Neural crest cell (in vitro differentiated cells): ENCODE measurements at regions not wholly inside any gene's neighbourhood (a gene's known extent, or its start where the extent isn't known, plus 50 kb on each side); places are given as distances from the start of the nearest gene placed in this dataset.
"Not testable (repeated sequence)": the region's sequence is repeated elsewhere in the genome, so short reads cannot be mapped to it uniquely, and the experiment has no call there.

ENCODE experiments used
- DNase-seq: peaks from one replicate; pipeline ENCODE4 v3.0.0; 2021; ENCODE audit warnings: low read depth, mixed read lengths, low spot score
- H3K27ac Mint-ChIP-seq: one replicate; pipeline ENCODE4 v1.8.0; 2021; ENCODE audit warnings: mild to moderate bottlenecking, mixed read lengths; ENCODE audit not compliant: unreplicated experiment
- H3K27me3 Mint-ChIP-seq: 2 replicates; pipeline ENCODE4 v1.8.0; 2021; ENCODE audit warnings: low read depth, mild to moderate bottlenecking, mixed read lengths
- H3K36me3 Mint-ChIP-seq: 2 replicates; pipeline ENCODE4 v1.8.0; 2021; ENCODE audit warnings: low read depth, mild to moderate bottlenecking, mixed read lengths
- H3K4me1 Mint-ChIP-seq: 2 replicates; pipeline ENCODE4 v1.8.0; 2021; ENCODE audit warnings: mixed read lengths
- H3K4me3 Mint-ChIP-seq: one replicate; pipeline ENCODE4 v1.8.0; 2021; ENCODE audit warnings: mild to moderate bottlenecking, mixed read lengths
- H3K9me3 Mint-ChIP-seq: 2 replicates; pipeline ENCODE4 v1.8.0; 2021; ENCODE audit warnings: mixed read lengths
- TF ChIP-seq, protein P1 (sequence below): fragments of 200-600 bp; sonication (generic); conservative IDR thresholded peaks from 2 replicates; pipeline ENCODE4 v1.5.0; 2021; ENCODE audit warnings: antibody characterized with exemption, mild to moderate bottlenecking

DNA sequence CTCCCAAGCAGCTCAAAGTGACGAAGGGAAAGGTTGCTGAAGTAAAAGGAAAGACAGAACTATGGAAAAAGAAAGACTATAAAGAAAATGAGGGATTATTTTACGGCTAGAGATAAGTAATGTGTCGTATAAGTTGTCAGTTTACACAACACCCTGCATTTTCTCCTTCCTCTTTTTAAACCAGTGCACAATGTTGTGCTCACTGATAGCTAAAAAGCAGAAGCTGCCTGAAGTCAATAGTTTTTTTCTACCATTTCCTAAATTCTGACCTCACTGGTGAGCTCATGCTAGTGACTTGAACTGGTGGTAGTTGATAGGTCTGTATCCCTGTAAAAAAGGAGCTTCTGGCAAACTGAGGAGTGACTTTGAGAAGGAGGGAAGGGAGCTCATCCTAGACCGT lies 368.6 kb upstream of the GBE1 start:
- Mint-ChIP-seq H3K27ac (no peak overlapping the region), H3K27me3 (no peaks in the 10 kb centered on the region), H3K4me1 (no peaks in the 10 kb centered on the region), H3K4me3 (no peak overlapping the region), H3K9me3 (peaks cover 4% of the 10 kb centered on the region), H3K36me3 (no peaks in the 10 kb centered on the region)
- TF ChIP-seq, protein P1, sequence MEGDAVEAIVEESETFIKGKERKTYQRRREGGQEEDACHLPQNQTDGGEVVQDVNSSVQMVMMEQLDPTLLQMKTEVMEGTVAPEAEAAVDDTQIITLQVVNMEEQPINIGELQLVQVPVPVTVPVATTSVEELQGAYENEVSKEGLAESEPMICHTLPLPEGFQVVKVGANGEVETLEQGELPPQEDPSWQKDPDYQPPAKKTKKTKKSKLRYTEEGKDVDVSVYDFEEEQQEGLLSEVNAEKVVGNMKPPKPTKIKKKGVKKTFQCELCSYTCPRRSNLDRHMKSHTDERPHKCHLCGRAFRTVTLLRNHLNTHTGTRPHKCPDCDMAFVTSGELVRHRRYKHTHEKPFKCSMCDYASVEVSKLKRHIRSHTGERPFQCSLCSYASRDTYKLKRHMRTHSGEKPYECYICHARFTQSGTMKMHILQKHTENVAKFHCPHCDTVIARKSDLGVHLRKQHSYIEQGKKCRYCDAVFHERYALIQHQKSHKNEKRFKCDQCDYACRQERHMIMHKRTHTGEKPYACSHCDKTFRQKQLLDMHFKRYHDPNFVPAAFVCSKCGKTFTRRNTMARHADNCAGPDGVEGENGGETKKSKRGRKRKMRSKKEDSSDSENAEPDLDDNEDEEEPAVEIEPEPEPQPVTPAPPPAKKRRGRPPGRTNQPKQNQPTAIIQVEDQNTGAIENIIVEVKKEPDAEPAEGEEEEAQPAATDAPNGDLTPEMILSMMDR: no peak
- DNase-seq: no peak

DNA sequence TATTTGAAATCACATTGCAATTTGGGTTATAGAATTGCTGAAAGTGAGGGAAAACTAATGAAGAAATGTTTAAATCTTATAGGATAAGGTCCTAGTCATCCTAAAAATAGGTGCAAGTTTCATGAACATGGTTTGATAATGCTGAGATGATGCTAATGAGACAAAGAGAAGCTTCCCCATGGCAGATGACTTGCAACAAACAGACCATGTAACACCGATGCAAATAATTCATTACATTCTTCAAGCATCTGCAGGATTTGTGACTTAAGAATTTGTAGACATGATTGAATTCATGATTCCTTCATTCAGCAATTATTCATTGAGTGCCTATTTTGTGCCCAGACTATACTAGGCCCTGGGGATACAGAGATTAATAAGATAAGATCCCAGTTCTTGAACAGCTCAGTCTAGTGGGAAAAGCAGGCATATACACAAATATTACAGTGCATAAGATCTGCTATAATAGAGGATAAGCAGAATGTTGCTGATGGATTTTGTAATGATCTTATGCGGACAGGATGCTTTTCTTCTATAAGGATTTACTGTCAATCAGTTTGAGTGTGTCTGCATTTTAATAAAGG lies 367.9 kb upstream of the GBE1 start:
- H3K4me1 Mint-ChIP-seq: no peaks in the 10 kb centered on the region
- H3K9me3 Mint-ChIP-seq: peaks cover 4% of the 10 kb centered on the region
- no peaks in the 10 kb centered on the region for H3K36me3 Mint-ChIP-seq
- TF ChIP-seq, protein P1: no peak
- DNase-seq: no peak
- H3K4me3 Mint-ChIP-seq: no peak overlapping the region
- no peak overlapping the region for H3K27ac Mint-ChIP-seq
- H3K27me3 Mint-ChIP-seq: no peaks in the 10 kb centered on the region

DNA sequence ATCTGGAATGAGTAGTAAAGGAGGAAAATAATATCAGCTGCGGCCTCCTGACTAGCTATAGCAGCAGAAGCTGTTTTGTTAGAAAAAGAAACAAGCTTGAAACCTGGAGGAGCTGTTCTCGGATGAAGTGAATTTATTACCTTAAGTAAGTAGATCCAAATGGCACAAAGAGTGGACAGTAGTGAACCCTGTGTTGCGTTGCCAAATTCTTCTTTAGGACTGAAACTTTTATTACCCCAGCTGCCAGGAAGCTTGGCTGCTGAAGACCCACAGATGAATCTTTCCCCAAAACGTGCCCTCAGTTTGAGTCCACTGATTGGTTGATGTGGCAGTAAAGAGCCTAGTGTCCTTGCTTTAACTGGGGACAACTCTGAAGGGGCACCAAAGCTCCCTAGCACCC lies 366.8 kb upstream of the GBE1 start:
- Mint-ChIP-seq H3K4me1 (no peaks in the 10 kb centered on the region), H3K27ac (no peak overlapping the region), H3K9me3 (peaks cover 4% of the 10 kb centered on the region)

DNA sequence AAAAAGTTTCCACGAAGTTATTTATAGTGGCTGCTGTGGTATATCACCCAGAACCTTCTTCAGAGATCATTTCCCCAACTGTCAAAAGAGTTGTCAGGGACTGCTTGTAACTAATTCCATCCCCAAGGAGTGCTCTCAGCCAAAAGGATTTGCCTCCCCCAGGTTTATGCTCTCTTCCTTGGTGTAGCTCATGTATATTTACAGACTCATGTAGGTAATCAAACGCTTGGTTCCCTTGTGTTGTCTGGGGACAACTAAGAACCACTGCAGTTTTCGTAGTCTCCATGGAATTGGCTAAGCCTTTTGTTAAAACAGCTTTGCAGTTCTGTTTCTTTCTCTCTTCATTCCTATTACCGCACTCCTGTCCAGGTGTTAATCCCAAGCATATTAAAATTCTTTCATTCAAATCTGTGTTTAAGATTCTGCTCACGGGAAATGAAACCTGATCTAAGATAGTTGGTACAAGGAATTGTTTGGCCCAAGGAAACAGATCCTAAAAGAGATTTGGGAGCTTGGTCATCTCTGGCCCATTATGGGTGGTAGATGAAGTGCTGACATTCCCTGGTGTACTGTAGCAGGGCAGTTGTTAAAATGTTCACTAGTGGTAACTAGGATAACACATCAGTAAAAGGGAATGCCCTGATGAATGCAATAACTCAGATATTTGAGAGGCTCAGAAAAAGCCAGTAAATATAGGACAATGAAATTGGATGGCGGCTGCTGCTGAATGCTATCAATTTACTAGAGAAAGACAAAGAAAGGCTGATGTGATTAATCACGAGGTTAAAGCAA lies 361.3 kb upstream of the GBE1 start:
- H3K9me3 Mint-ChIP-seq: peaks cover 6% of the 10 kb centered on the region

More for the DNA sequence above, 366.8 kb upstream of the GBE1 start:
- DNase-seq: no peak
- H3K36me3 Mint-ChIP-seq: no peaks in the 10 kb centered on the region
- no peaks in the 10 kb centered on the region for H3K27me3 Mint-ChIP-seq
- TF ChIP-seq, protein P1: no peak
- H3K4me3 Mint-ChIP-seq: no peak overlapping the region

DNA sequence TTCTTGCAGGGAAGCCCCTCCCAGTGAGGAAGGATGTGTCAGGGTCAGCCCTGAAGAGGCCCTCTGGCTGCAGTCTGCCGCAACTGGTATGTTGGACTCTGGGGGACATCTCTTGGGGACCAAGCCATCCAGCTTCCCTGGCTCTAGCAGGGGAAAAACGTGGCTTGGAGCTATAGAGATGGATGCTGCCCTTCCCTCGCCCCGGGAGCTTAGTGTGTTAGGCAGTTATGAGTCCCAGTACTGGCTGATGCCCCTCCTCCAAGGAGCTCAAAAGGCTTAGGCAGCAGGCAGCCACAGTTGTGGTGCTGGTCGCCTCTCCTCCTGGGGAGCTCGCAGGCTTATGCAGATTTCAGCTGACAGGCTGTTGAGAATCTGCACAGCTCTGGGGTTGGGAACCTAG lies 353.1 kb upstream of the GBE1 start:
- TF ChIP-seq, protein P1: no peak
- Mint-ChIP-seq H3K4me1 (no peaks in the 10 kb centered on the region), H3K4me3 (no peak overlapping the region), H3K27me3 (no peaks in the 10 kb centered on the region), H3K36me3 (peaks cover 20% of the 10 kb centered on the region), H3K9me3 (peaks cover 32% of the 10 kb centered on the region), H3K27ac (no peak overlapping the region)
- no peak for DNase-seq

More for the DNA sequence above, 361.3 kb upstream of the GBE1 start:
- Mint-ChIP-seq H3K4me1 (no peaks in the 10 kb centered on the region), H3K27ac (no peak overlapping the region), H3K36me3 (no peaks in the 10 kb centered on the region), H3K27me3 (no peaks in the 10 kb centered on the region), H3K4me3 (no peak overlapping the region)
- no peak for DNase-seq
- TF ChIP-seq, protein P1: no peak

DNA sequence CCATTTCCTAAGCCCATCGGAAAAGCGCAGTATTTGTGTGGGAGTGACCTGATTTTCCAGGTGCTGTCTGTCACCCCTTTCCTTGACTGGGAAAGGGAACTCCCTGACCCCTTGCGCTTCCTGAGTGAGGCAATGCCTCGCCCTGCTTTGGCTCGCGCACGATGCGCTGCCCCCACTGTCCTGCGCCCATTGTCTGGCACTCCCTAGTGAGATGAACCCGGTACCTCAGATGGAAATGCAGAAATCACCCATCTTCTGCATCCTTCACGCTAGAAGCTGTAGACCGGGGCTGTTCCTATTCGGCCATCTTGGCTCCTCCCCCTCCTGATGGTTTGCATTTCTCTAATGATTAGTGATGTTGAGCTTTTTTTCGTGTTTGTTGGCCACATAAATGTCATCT lies 349.3 kb upstream of the GBE1 start:
- not testable (repeated sequence) for H3K27me3 Mint-ChIP-seq
- peaks cover 20% of the 10 kb centered on the region for H3K36me3 Mint-ChIP-seq

More for the DNA sequence above, 349.3 kb upstream of the GBE1 start:
- DNase-seq, H3K4me3 Mint-ChIP-seq, H3K27ac Mint-ChIP-seq, H3K4me1 Mint-ChIP-seq: not testable (repeated sequence)
- peaks cover 30% of the 10 kb centered on the region for H3K9me3 Mint-ChIP-seq
